H9 (cell line): ENCODE measurements at regions not wholly inside any gene's neighbourhood (a gene's known extent, or its start where the extent isn't known, plus 50 kb on each side); places are given as distances from the start of the nearest gene placed in this dataset.

Source experiments
- DNase-seq: peaks from one replicate; pipeline ENCODE4 v3.0.0-alpha.2; 2017
- H2AFZ ChIP-seq: one replicate; pipeline ENCODE4 v1.6.1; 2013; ENCODE audit warnings: mild to moderate bottlenecking, low read length, control low read depth, moderate library complexity
- H2AK5ac ChIP-seq: 2 replicates; pipeline ENCODE4 v1.6.1; 2013; ENCODE audit warnings: low read length, control low read depth, mixed read lengths; ENCODE audit not compliant: insufficient read length
- H2BK120ac ChIP-seq: one replicate; pipeline ENCODE4 v1.6.1; 2013; ENCODE audit warnings: low read depth, mild to moderate bottlenecking, low read length, control low read depth, inconsistent platforms; ENCODE audit not compliant: poor library complexity, severe bottlenecking
- H2BK12ac ChIP-seq: 2 replicates; pipeline ENCODE4 v1.6.1; 2013; ENCODE audit warnings: low read length, control low read depth, mixed read lengths, low read depth; ENCODE audit not compliant: insufficient read length
- H2BK15ac ChIP-seq: 2 replicates; pipeline ENCODE4 v1.6.1; 2013; ENCODE audit warnings: low read depth, low read length, control low read depth
- H2BK20ac ChIP-seq: one replicate; pipeline ENCODE4 v1.6.1; 2013; ENCODE audit warnings: low read depth, mild to moderate bottlenecking, low read length, control low read depth, inconsistent platforms; ENCODE audit not compliant: poor library complexity, severe bottlenecking
- H2BK5ac ChIP-seq: 2 replicates; pipeline ENCODE4 v1.6.1; 2013; ENCODE audit warnings: low read length, control low read depth, mixed read lengths; ENCODE audit not compliant: insufficient read length
- H3K14ac ChIP-seq: 2 replicates; pipeline ENCODE4 v1.6.1; 2013; ENCODE audit warnings: low read length, control low read depth; ENCODE audit not compliant: insufficient read depth
- H3K18ac ChIP-seq: 2 replicates; pipeline ENCODE4 v1.6.1; 2013; ENCODE audit warnings: low read depth, mild to moderate bottlenecking, mixed read lengths, low read length, control low read depth; ENCODE audit not compliant: insufficient read length
- H3K23ac ChIP-seq: 2 replicates; pipeline ENCODE4 v1.6.1; 2013; ENCODE audit warnings: low read length, control low read depth, mixed read lengths, low read depth; ENCODE audit not compliant: insufficient read length
- H3K23me2 ChIP-seq: 2 replicates; pipeline ENCODE4 v1.6.1; 2013; ENCODE audit warnings: low read depth, mild to moderate bottlenecking, mixed read lengths, low read length, control low read depth; ENCODE audit not compliant: insufficient read length, poor library complexity, severe bottlenecking
- H3K27ac ChIP-seq: 2 replicates; pipeline ENCODE4 v1.5.1; 2013; ENCODE audit warnings: low read length, control low read depth, mixed read lengths, low read depth; ENCODE audit not compliant: insufficient read length
- H3K27me3 ChIP-seq: 2 replicates; pipeline ENCODE4 v1.6.1; 2013; ENCODE audit warnings: low read length, control low read depth, inconsistent platforms; ENCODE audit not compliant: insufficient read depth
- H3K4ac ChIP-seq: 2 replicates; pipeline ENCODE4 v1.6.1; 2013; ENCODE audit warnings: low read depth, mild to moderate bottlenecking, control low read depth, inconsistent platforms, low read length, moderate library complexity
- H3K4me1 ChIP-seq: 2 replicates; pipeline ENCODE4 v1.6.1; 2013; ENCODE audit warnings: low read length, control low read depth, inconsistent platforms; ENCODE audit not compliant: insufficient read depth
- H3K4me2 ChIP-seq: 2 replicates; pipeline ENCODE4 v1.6.1; 2013; ENCODE audit warnings: low read length, control low read depth, mixed read lengths; ENCODE audit not compliant: insufficient read length, insufficient read depth
- H3K56ac ChIP-seq: 2 replicates; pipeline ENCODE4 v1.6.1; 2013; ENCODE audit warnings: low read depth, mild to moderate bottlenecking, mixed read lengths, low read length, control low read depth; ENCODE audit not compliant: insufficient read length
- H3K79me1 ChIP-seq: 2 replicates; pipeline ENCODE4 v1.6.1; 2013; ENCODE audit warnings: low read depth, mild to moderate bottlenecking, moderate library complexity, low read length, control low read depth, inconsistent platforms; ENCODE audit not compliant: insufficient read depth, poor library complexity, severe bottlenecking
- H3K79me2 ChIP-seq: 2 replicates; pipeline ENCODE4 v1.6.1; 2013; ENCODE audit warnings: low read length, control low read depth, inconsistent platforms; ENCODE audit not compliant: insufficient read depth
- H3K9ac ChIP-seq: 2 replicates; pipeline ENCODE4 v1.6.1; 2013; ENCODE audit warnings: low read length, control low read depth, mixed read lengths; ENCODE audit not compliant: insufficient read length; ENCODE audit errors: extremely low read depth
- H3K9me3 ChIP-seq: one replicate; pipeline ENCODE4 v1.6.1; 2013; ENCODE audit warnings: low read depth, low read length, inconsistent platforms; ENCODE audit not compliant: control insufficient read depth
- H3T11ph ChIP-seq: one replicate; pipeline ENCODE4 v1.6.1; 2013; ENCODE audit warnings: mild to moderate bottlenecking, low read length, control low read depth, inconsistent platforms
- H4K20me1 ChIP-seq: one replicate; pipeline ENCODE4 v1.6.1; 2013; ENCODE audit not compliant: control insufficient read depth, insufficient read length, insufficient read depth
- H4K5ac ChIP-seq: 2 replicates; pipeline ENCODE4 v1.6.1; 2013; ENCODE audit warnings: low read depth, mild to moderate bottlenecking, mixed read lengths, low read length, control low read depth; ENCODE audit not compliant: insufficient read length
- H4K8ac ChIP-seq: replicated peaks from 2 replicates; pipeline ENCODE4 v1.6.1; 2013; ENCODE audit warnings: low read length, control low read depth, mixed read lengths, low read depth; ENCODE audit not compliant: insufficient read length
- H4K91ac ChIP-seq: 2 replicates; pipeline ENCODE4 v1.6.1; 2013; ENCODE audit warnings: low read depth, mild to moderate bottlenecking, moderate library complexity, mixed read lengths, low read length, control low read depth; ENCODE audit not compliant: insufficient read length
- H3K27ac Mint-ChIP-seq, 3 experiments: 2 replicates in 2 of 3; 3 replicates in 1 of 3; pipeline ENCODE4 v1.8.0; 2020 to 2021; ENCODE audit warnings: mixed read lengths in 3 of 3, mild to moderate bottlenecking in 1 of 3, moderate library complexity in 1 of 3
- H3K27me3 Mint-ChIP-seq: 2 replicates; pipeline ENCODE4 v1.8.0; 2021; ENCODE audit warnings: low read depth, mild to moderate bottlenecking, moderate library complexity, mixed read lengths
- H3K36me3 Mint-ChIP-seq, 3 experiments: 2 replicates in 2 of 3; 3 replicates in 1 of 3; pipeline ENCODE4 v1.8.0; 2020 to 2021; ENCODE audit warnings: low read depth in 3 of 3, mixed read lengths in 3 of 3; ENCODE audit not compliant: insufficient read depth in 1 of 3
- H3K4me1 Mint-ChIP-seq, 2 experiments: 2 replicates each; pipeline ENCODE4 v1.8.0; 2020; ENCODE audit warnings: mixed read lengths in 2 of 2
- H3K4me3 Mint-ChIP-seq, 2 experiments: 2 replicates in 1 of 2; 3 replicates in 1 of 2; pipeline ENCODE4 v1.8.0; 2020 to 2021; ENCODE audit warnings: mild to moderate bottlenecking in 2 of 2, mixed read lengths in 2 of 2, moderate library complexity in 1 of 2
- H3K9me3 Mint-ChIP-seq, 2 experiments: 2 replicates in 1 of 2; 3 replicates in 1 of 2; pipeline ENCODE4 v1.8.0; 2020; ENCODE audit warnings: mild to moderate bottlenecking in 2 of 2, mixed read lengths in 2 of 2, moderate library complexity in 1 of 2
- CTCF ChIP-seq: fragments of 200-600 bp; sonication (generic); conservative IDR thresholded peaks from 3 replicates; pipeline ENCODE4 v1.8.0; 2021; ENCODE audit warnings: antibody characterized with exemption, mild to moderate bottlenecking
- WGBS: extraction: QIAGEN DNeasy Blood & Tissue Kit; methylation state at CpG from one replicate; pipeline ENCODE4 v1.1.7; 2013; ENCODE audit warnings: missing lambda C conversion rate, low lambda C conversion rate, mixed read lengths; ENCODE audit not compliant: insufficient read length; ENCODE audit errors: extremely low coverage; 5-methylcytosine and 5-hydroxymethylcytosine counted together

GRCh38 chr1:219313961-219314360 is 140.3 kb downstream of the LYPLAL1 start:
- H2BK12ac ChIP-seq: no peak overlapping the region
- no peak overlapping the region for H4K5ac ChIP-seq
- H3K4me3 Mint-ChIP-seq: no peak overlapping the region
- H3K18ac ChIP-seq: no peak overlapping the region
- H3K4me1 ChIP-seq: no peaks in the 10 kb centered on the region
- no peaks in the 10 kb centered on the region for H3K9me3 ChIP-seq
- no CpG with 5 or more reads among the region's 2 CpGs for WGBS
- H3T11ph ChIP-seq: no peak overlapping the region
- H3K79me2 ChIP-seq: no peaks in the 10 kb centered on the region
- no peak overlapping the region for H3K14ac ChIP-seq
- no peak overlapping the region for H3K27ac ChIP-seq
- H4K20me1 ChIP-seq: no peaks in the 10 kb centered on the region
- H2AK5ac ChIP-seq: no peak overlapping the region
- H3K36me3 Mint-ChIP-seq: peaks cover 0 to 2% (median 0%) of the 10 kb centered on the region in 3 experiments; a peak in 2 of 7 replicates
- no peak overlapping the region for H2AFZ ChIP-seq
- H3K4me2 ChIP-seq: no peak overlapping the region
- 0 out of 4 replicates have a peak, but pooled peaks cover 0 to 3% of the 10 kb centered on the region in 2 experiments for H3K4me1 Mint-ChIP-seq
- H3K27ac Mint-ChIP-seq: no peak overlapping the region
- H2BK15ac ChIP-seq: no peak overlapping the region
- H3K9me3 Mint-ChIP-seq: peaks cover 0 to 3% of the 10 kb centered on the region in 2 experiments; a peak in 3 of 5 replicates
- H3K4ac ChIP-seq: no peak overlapping the region
- H3K27me3 ChIP-seq: no peaks in the 10 kb centered on the region
- H3K56ac ChIP-seq: no peak overlapping the region
- no peak overlapping the region for H2BK120ac ChIP-seq
- no peak overlapping the region for H2BK5ac ChIP-seq
- H3K23me2 ChIP-seq: no peaks in the 10 kb centered on the region
- no peak overlapping the region for H3K23ac ChIP-seq
- no peak overlapping the region for H3K9ac ChIP-seq
- no peak overlapping the region for H2BK20ac ChIP-seq
- no peak overlapping the region for H4K8ac ChIP-seq
- no peak for TF ChIP-seq CTCF
- no peaks in the 10 kb centered on the region for H3K27me3 Mint-ChIP-seq
- DNase-seq: no peak
- no peak overlapping the region for H4K91ac ChIP-seq
- no peaks in the 10 kb centered on the region for H3K79me1 ChIP-seq
